Caco-2 (cell line): ENCODE measurements at regions not wholly inside any gene's neighbourhood (a gene's known extent, or its start where the extent isn't known, plus 50 kb on each side); places are given as distances from the start of the nearest gene placed in this dataset.

Experiments used
- BruUV-seq: library from RNA; stranded (reverse); fragments of 400-500 nt; replicated peaks from 2 replicates; lab custom pipeline; 2021; lab: Mats Ljungman, UMichigan
- CTCF ChIA-PET: fragments of 300-600 bp; sonication (Branson Sonifier 250); formaldehyde crosslinking; loops from one replicate; lab custom pipeline; 2022; ENCODE audit warnings: antibody characterized with exemption; lab: Charles Lee
- POLR2A ChIA-PET: fragments of 300-600 bp; sonication (Branson Sonifier 250); formaldehyde crosslinking; loops from one replicate; lab custom pipeline; 2022; ENCODE audit warnings: antibody characterized with exemption; lab: Charles Lee
- DNase-seq, 2 experiments: peaks; one replicate each; pipeline versions ENCODE4 v3.0.0 to v3.0.0-alpha.2; 2020 to 2022
- H3K27me3 ChIP-seq: replicated peaks from 2 replicates; pipeline ENCODE4 v1.6.0; 2011; ENCODE audit warnings: low read length; ENCODE audit not compliant: control insufficient read depth, insufficient read depth
- H3K36me3 ChIP-seq: 2 replicates; pipeline ENCODE4 v1.5.1; 2011; ENCODE audit warnings: low read length; ENCODE audit not compliant: control insufficient read depth, insufficient read depth
- H3K4me1 ChIP-seq: fragments of 250-450 bp; sonication (Bioruptor Pico); 2 replicates; pipeline ENCODE4 v1.5.1; 2020; ENCODE audit warnings: mild to moderate bottlenecking
- H3K4me3 ChIP-seq: 2 replicates; pipeline ENCODE4 v1.5.1; 2011; ENCODE audit warnings: low read depth, mild to moderate bottlenecking, control low read depth, low read length
- H3K9me3 ChIP-seq: fragments of 250-450 bp; sonication (Bioruptor Pico); 2 replicates; pipeline ENCODE4 v1.5.1; 2020; ENCODE audit warnings: mild to moderate bottlenecking, moderate library complexity
- H3K27ac Mint-ChIP-seq: one replicate; pipeline ENCODE4 v1.8.0; 2022; ENCODE audit warnings: mixed read lengths; ENCODE audit not compliant: unreplicated experiment
- H3K27me3 Mint-ChIP-seq: one replicate; pipeline ENCODE4 v1.8.0; 2022; ENCODE audit warnings: mixed read lengths; ENCODE audit not compliant: insufficient read depth, unreplicated experiment
- H3K36me3 Mint-ChIP-seq: one replicate; pipeline ENCODE4 v1.8.0; 2022; ENCODE audit warnings: mild to moderate bottlenecking, mixed read lengths; ENCODE audit not compliant: insufficient read depth, unreplicated experiment
- H3K4me1 Mint-ChIP-seq: one replicate; pipeline ENCODE4 v1.8.0; 2022; ENCODE audit warnings: low read depth, mixed read lengths; ENCODE audit not compliant: unreplicated experiment
- H3K4me3 Mint-ChIP-seq: one replicate; pipeline ENCODE4 v1.8.0; 2022; ENCODE audit warnings: mild to moderate bottlenecking, moderate library complexity, mixed read lengths; ENCODE audit not compliant: unreplicated experiment
- H3K9me3 Mint-ChIP-seq: one replicate; pipeline ENCODE4 v1.8.0; 2022; ENCODE audit warnings: mixed read lengths; ENCODE audit not compliant: unreplicated experiment
- CTCF ChIP-seq, 2 experiments: fragments of 200-600 bp in 1 of 2; IDR thresholded peaks; 1 replicate in 1 of 2; 2 replicates in 1 of 2; pipeline versions ENCODE4 v1.5.1 to v1.8.0; 2011 to 2022; ENCODE audit warnings: antibody characterized with exemption in 1 of 2, control low read depth in 1 of 2, inconsistent platforms in 1 of 2, low read depth in 1 of 2, low read length in 1 of 2, mild to moderate bottlenecking in 1 of 2, moderate library complexity in 1 of 2; ENCODE audit not compliant: insufficient read depth in 1 of 2, severe bottlenecking in 1 of 2, unreplicated experiment in 1 of 2
- intact Hi-C: fragments of 100-400 bp; cut with micrococcal nuclease; formaldehyde crosslinking; loops from one replicate; pipeline ENCODE4 v1.10.0; 2022; ENCODE audit not compliant: unreplicated experiment

GRCh38 chr2:17162713-17163112 is 355.5 kb downstream of the RAD51AP2 start:
- no peak for DNase-seq
- TF ChIP-seq CTCF (IDR thresholded peaks at IDR 0.05; ENCODE audit: insufficient read depth in 1 of 2, low read depth in 1 of 2, low read length in 1 of 2, severe bottlenecking in 1 of 2, unreplicated experiment in 1 of 2): no peak
- Mint-ChIP-seq H3K27ac (no peak overlapping the region), H3K4me1 (no peaks in the 10 kb centered on the region), H3K9me3 (no peaks in the 10 kb centered on the region), H3K4me3 (no peak overlapping the region), H3K36me3 (no peaks in the 10 kb centered on the region), H3K27me3 (peaks cover 3% of the 10 kb centered on the region)
- no TSS peak for BruUV-seq
- CTCF ChIA-PET: no interaction called here
- intact Hi-C loops: no loop called here
- POLR2A ChIA-PET: no interaction called here
- H3K9me3 ChIP-seq: no peaks in the 10 kb centered on the region
- peaks cover 2% of the 10 kb centered on the region; the same call in 1 of the 2 replicates for H3K27me3 ChIP-seq
- H3K4me1 ChIP-seq: no peaks in the 10 kb centered on the region
- no peak overlapping the region for H3K4me3 ChIP-seq
- no peaks in the 10 kb centered on the region for H3K36me3 ChIP-seq

DNA sequence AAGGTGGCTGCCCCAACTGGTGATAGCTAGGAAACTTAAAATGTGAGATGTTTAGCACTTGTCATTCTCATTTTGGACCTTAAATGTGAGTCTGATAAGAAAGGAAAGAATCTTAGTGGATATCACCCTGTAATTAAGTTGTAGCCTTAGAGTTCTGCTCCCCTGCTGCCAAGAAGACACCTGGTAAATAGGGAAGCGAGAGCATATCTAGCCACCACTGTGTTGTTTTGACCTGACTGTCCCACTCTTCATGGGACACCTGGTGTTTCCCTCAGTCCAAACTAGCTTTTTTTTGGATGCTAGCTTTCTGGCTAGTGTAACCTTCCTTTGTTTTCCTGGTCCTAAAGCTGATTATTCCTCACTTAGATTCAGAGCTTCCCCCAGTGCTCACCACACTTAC is 357.6 kb downstream of the RAD51AP2 start:
- intact Hi-C loops: no loop called here
- BruUV-seq: no TSS peak
- Mint-ChIP-seq H3K4me1 (no peaks in the 10 kb centered on the region), H3K9me3 (no peaks in the 10 kb centered on the region), H3K27ac (no peak overlapping the region), H3K36me3 (no peaks in the 10 kb centered on the region), H3K27me3 (no peaks in the 10 kb centered on the region), H3K4me3 (no peak overlapping the region)
- H3K4me1 ChIP-seq: no peaks in the 10 kb centered on the region
- no peak for TF ChIP-seq CTCF (IDR thresholded peaks at IDR 0.05; ENCODE audit: insufficient read depth in 1 of 2, low read depth in 1 of 2, low read length in 1 of 2, severe bottlenecking in 1 of 2, unreplicated experiment in 1 of 2)
- H3K9me3 ChIP-seq: no peaks in the 10 kb centered on the region
- no peaks in the 10 kb centered on the region for H3K36me3 ChIP-seq
- no peak overlapping the region for H3K4me3 ChIP-seq
- ChIA-PET CTCF (no interaction called here), POLR2A (no interaction called here)
- no peak for DNase-seq
- peaks cover 2% of the 10 kb centered on the region; the same call in 1 of the 2 replicates for H3K27me3 ChIP-seq

DNA sequence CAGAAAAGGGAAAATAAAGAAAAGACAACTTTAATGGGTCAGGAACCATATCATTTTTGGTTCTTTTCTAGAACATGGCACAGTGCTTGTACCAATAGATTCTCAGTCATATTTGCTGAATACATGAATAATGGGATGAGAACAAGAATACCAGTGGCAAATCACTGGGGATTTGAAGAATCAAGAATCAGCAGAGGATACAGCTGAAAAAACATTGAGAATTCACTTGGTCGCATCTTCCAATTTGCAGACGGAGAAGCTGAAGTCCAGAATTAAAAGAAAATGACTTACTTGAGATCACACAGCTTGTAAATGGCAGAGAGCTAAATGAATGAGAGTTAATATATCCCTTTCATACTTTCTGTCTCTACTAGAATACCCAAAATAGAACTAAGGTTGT is 362.2 kb downstream of the RAD51AP2 start:
- no peak for DNase-seq
- Histone ChIP-seq H3K9me3 (no peaks in the 10 kb centered on the region), H3K4me1 (no peaks in the 10 kb centered on the region), H3K27me3 (peaks cover 2% of the 10 kb centered on the region; the same call in 1 of the 2 replicates), H3K4me3 (no peak overlapping the region), H3K36me3 (no peaks in the 10 kb centered on the region)
- POLR2A ChIA-PET: no interaction called here
- no peak overlapping the region for H3K4me3 Mint-ChIP-seq
- no peaks in the 10 kb centered on the region for H3K9me3 Mint-ChIP-seq
- no TSS peak for BruUV-seq
- no peaks in the 10 kb centered on the region for H3K4me1 Mint-ChIP-seq
- intact Hi-C loops: no loop called here
- CTCF ChIA-PET: no interaction called here
- no peak for TF ChIP-seq CTCF (IDR thresholded peaks at IDR 0.05; ENCODE audit: insufficient read depth in 1 of 2, low read depth in 1 of 2, low read length in 1 of 2, severe bottlenecking in 1 of 2, unreplicated experiment in 1 of 2)
- no peak overlapping the region for H3K27ac Mint-ChIP-seq
- peaks cover 2% of the 10 kb centered on the region for H3K27me3 Mint-ChIP-seq
- no peaks in the 10 kb centered on the region for H3K36me3 Mint-ChIP-seq
